ENCODE measurements at regions not wholly inside any gene's neighbourhood (a gene's known extent, or its start where the extent isn't known, plus 50 kb on each side); places are given as distances from the start of the nearest gene placed in this dataset.

GRCh38 chr2:78056976-78057375, 534.8 kb upstream of the LRRTM4 start:
- no peak for ATAC-seq (replicated peaks)
- Mint-ChIP-seq H3K27me3 (no peaks in the 10 kb centered on the region), H3K36me3 (no peaks in the 10 kb centered on the region), H3K27ac (no peak overlapping the region), H3K4me3 (no peak overlapping the region), H3K4me1 (no peaks in the 10 kb centered on the region), H3K9me3 (peaks cover 7 to 11% of the 10 kb centered on the region in 2 donors)
- no peak for DNase-seq

- DNase-seq (no peak), ATAC-seq (replicated peaks) (no peak)
- Mint-ChIP-seq H3K9me3 (peaks cover 4 to 5% of the 10 kb centered on the region in 2 donors), H3K4me3 (no peak overlapping the region), H3K4me1 (no peaks in the 10 kb centered on the region), H3K27ac (no peak overlapping the region), H3K36me3 (no peaks in the 10 kb centered on the region), H3K27me3 (no peaks in the 10 kb centered on the region)
These were observed 539.1 kb upstream of the LRRTM4 start for GRCh38 chr2:78061301-78061700.

GRCh38 chr2:78061732-78062131, 539.6 kb upstream of the LRRTM4 start:
- no peaks in the 10 kb centered on the region for H3K4me1 Mint-ChIP-seq
- peaks cover 4 to 5% of the 10 kb centered on the region in 2 donors for H3K9me3 Mint-ChIP-seq
- no peaks in the 10 kb centered on the region for H3K27me3 Mint-ChIP-seq
- H3K4me3 Mint-ChIP-seq: no peak overlapping the region
- H3K27ac Mint-ChIP-seq: no peak overlapping the region
- no peaks in the 10 kb centered on the region for H3K36me3 Mint-ChIP-seq
- ATAC-seq (replicated peaks) (no peak), DNase-seq (no peak)

GRCh38 chr2:78063246-78064020, 541.3 kb upstream of the LRRTM4 start:
- Mint-ChIP-seq H3K4me1 (no peaks in the 10 kb centered on the region), H3K9me3 (peaks cover 0 to 1% of the 10 kb centered on the region in 2 donors), H3K27me3 (no peaks in the 10 kb centered on the region), H3K36me3 (no peaks in the 10 kb centered on the region), H3K27ac (no peak overlapping the region), H3K4me3 (no peak overlapping the region)
- DNase-seq: no peak
- no peak for ATAC-seq (replicated peaks)

- H3K36me3 Mint-ChIP-seq: no peaks in the 10 kb centered on the region
- H3K27ac Mint-ChIP-seq: no peak overlapping the region
- H3K9me3 Mint-ChIP-seq: peaks cover 0 to 1% of the 10 kb centered on the region in 2 donors
- ATAC-seq (replicated peaks): no peak
- DNase-seq: no peak
- no peaks in the 10 kb centered on the region for H3K4me1 Mint-ChIP-seq
- H3K27me3 Mint-ChIP-seq: no peaks in the 10 kb centered on the region
- no peak overlapping the region for H3K4me3 Mint-ChIP-seq
These were observed 543.2 kb upstream of the LRRTM4 start for GRCh38 chr2:78065366-78065765.

GRCh38 chr2:78068808-78069207, 546.6 kb upstream of the LRRTM4 start:
- Mint-ChIP-seq H3K36me3 (no peaks in the 10 kb centered on the region), H3K27ac (no peak overlapping the region), H3K4me3 (no peak overlapping the region), H3K9me3 (no peaks in the 10 kb centered on the region), H3K4me1 (no peaks in the 10 kb centered on the region), H3K27me3 (no peaks in the 10 kb centered on the region)
- DNase-seq (no peak), ATAC-seq (replicated peaks) (no peak)

- no peak for ATAC-seq (replicated peaks)
- H3K4me1 Mint-ChIP-seq: no peaks in the 10 kb centered on the region
- no peaks in the 10 kb centered on the region for H3K27me3 Mint-ChIP-seq
- H3K4me3 Mint-ChIP-seq: no peak overlapping the region
- no peak for DNase-seq
- no peak overlapping the region for H3K27ac Mint-ChIP-seq
- peaks cover 2 to 8% of the 10 kb centered on the region in 2 donors for H3K9me3 Mint-ChIP-seq
- H3K36me3 Mint-ChIP-seq: no peaks in the 10 kb centered on the region
These were observed 548.5 kb upstream of the LRRTM4 start for GRCh38 chr2:78070693-78071092.

GRCh38 chr2:78077633-78078032, 555.5 kb upstream of the LRRTM4 start:
- no peaks in the 10 kb centered on the region for H3K36me3 Mint-ChIP-seq
- H3K4me1 Mint-ChIP-seq: no peaks in the 10 kb centered on the region
- ATAC-seq (replicated peaks) (no peak), DNase-seq (no peak)
- peaks cover 5 to 17% of the 10 kb centered on the region in 2 donors for H3K9me3 Mint-ChIP-seq
- no peak overlapping the region for H3K27ac Mint-ChIP-seq
- no peaks in the 10 kb centered on the region for H3K27me3 Mint-ChIP-seq
- no peak overlapping the region for H3K4me3 Mint-ChIP-seq

GRCh38 chr2:78082555-78082954, 560.4 kb upstream of the LRRTM4 start:
- Mint-ChIP-seq H3K9me3 (peaks cover 6 to 8% of the 10 kb centered on the region in 2 donors), H3K27me3 (no peaks in the 10 kb centered on the region), H3K4me3 (no peak overlapping the region), H3K36me3 (no peaks in the 10 kb centered on the region), H3K4me1 (no peaks in the 10 kb centered on the region), H3K27ac (no peak overlapping the region)
- DNase-seq (no peak), ATAC-seq (replicated peaks) (no peak)

GRCh38 chr2:78093436-78093835, 571.3 kb upstream of the LRRTM4 start:
- Mint-ChIP-seq H3K9me3 (no peaks in the 10 kb centered on the region), H3K4me3 (no peak overlapping the region), H3K27me3 (no peaks in the 10 kb centered on the region), H3K36me3 (no peaks in the 10 kb centered on the region), H3K27ac (no peak overlapping the region), H3K4me1 (no peaks in the 10 kb centered on the region)
- no peak for ATAC-seq (replicated peaks)
- DNase-seq: no peak

GRCh38 chr2:78109272-78109671, 587.1 kb upstream of the LRRTM4 start:
- ATAC-seq (replicated peaks) (no peak), DNase-seq (no peak)
- Mint-ChIP-seq H3K4me3 (no peak overlapping the region), H3K27me3 (no peaks in the 10 kb centered on the region), H3K27ac (no peak overlapping the region), H3K4me1 (no peaks in the 10 kb centered on the region), H3K9me3 (peaks cover 13 to 15% of the 10 kb centered on the region in 2 donors), H3K36me3 (no peaks in the 10 kb centered on the region)

- no peaks in the 10 kb centered on the region for H3K27me3 Mint-ChIP-seq
- H3K4me3 Mint-ChIP-seq: no peak overlapping the region
- DNase-seq (no peak), ATAC-seq (replicated peaks) (no peak)
- H3K4me1 Mint-ChIP-seq: no peaks in the 10 kb centered on the region
- no peaks in the 10 kb centered on the region for H3K36me3 Mint-ChIP-seq
- peaks cover 0 to 6% of the 10 kb centered on the region in 2 donors for H3K9me3 Mint-ChIP-seq
- H3K27ac Mint-ChIP-seq: no peak overlapping the region
These were observed 593.1 kb upstream of the LRRTM4 start for GRCh38 chr2:78115291-78115690.

GRCh38 chr2:78118037-78118436, 595.9 kb upstream of the LRRTM4 start:
- ATAC-seq (replicated peaks): no peak
- H3K9me3 Mint-ChIP-seq: peaks cover 0 to 3% of the 10 kb centered on the region in 2 donors
- no peak overlapping the region for H3K4me3 Mint-ChIP-seq
- no peaks in the 10 kb centered on the region for H3K36me3 Mint-ChIP-seq
- no peaks in the 10 kb centered on the region for H3K4me1 Mint-ChIP-seq
- no peak for DNase-seq
- no peaks in the 10 kb centered on the region for H3K27me3 Mint-ChIP-seq
- H3K27ac Mint-ChIP-seq: no peak overlapping the region

GRCh38 chr2:78120275-78120674, 598.1 kb upstream of the LRRTM4 start:
- no peak overlapping the region for H3K27ac Mint-ChIP-seq
- H3K36me3 Mint-ChIP-seq: no peaks in the 10 kb centered on the region
- H3K27me3 Mint-ChIP-seq: no peaks in the 10 kb centered on the region
- ATAC-seq (replicated peaks) (no peak), DNase-seq (no peak)
- no peak overlapping the region for H3K4me3 Mint-ChIP-seq
- no peaks in the 10 kb centered on the region for H3K4me1 Mint-ChIP-seq
- peaks cover 0 to 3% of the 10 kb centered on the region in 2 donors for H3K9me3 Mint-ChIP-seq

- no peak for DNase-seq
- no peak overlapping the region for H3K4me3 Mint-ChIP-seq
These were observed 602.9 kb upstream of the LRRTM4 start for GRCh38 chr2:78125042-78125441.

More at GRCh38 chr2:78125042-78125441, 602.9 kb upstream of the LRRTM4 start:
- Mint-ChIP-seq H3K27ac (no peak overlapping the region), H3K4me1 (no peaks in the 10 kb centered on the region), H3K27me3 (no peaks in the 10 kb centered on the region), H3K9me3 (no peaks in the 10 kb centered on the region), H3K36me3 (no peaks in the 10 kb centered on the region)
- no peak for ATAC-seq (replicated peaks)

Data from stimulated activated naive B cell treated with anti-CD40 and anti-IgM and Interleukin-4, amounts not matched to agents 10 μg/mL and 1 μg/mL and 100 μg/mL, for 72 hours (primary cell).